NCI-H446 (cell line): ENCODE measurements at regions not wholly inside any gene's neighbourhood (a gene's known extent, or its start where the extent isn't known, plus 50 kb on each side); places are given as distances from the start of the nearest gene placed in this dataset.
"Not testable (repeated sequence)": the region's sequence is repeated elsewhere in the genome, so short reads cannot be mapped to it uniquely, and the experiment has no call there.

Experiments used
- DNase-seq, 2 experiments: peaks; one replicate each; lab custom pipeline; 2025; lab: John Stamatoyannopoulos, UW

GRCh38 chr15:35209838-35210237 lies 124.7 kb upstream of the NANOGP8 start:
- no peak for DNase-seq

GRCh38 chr15:35208353-35208752 lies 123.3 kb upstream of the NANOGP8 start:
- DNase-seq = no peak

- DNase-seq = peak in 1 of 2 experiments; percentile 11
Observed at GRCh38 chr15:35206060-35206675, 121.1 kb upstream of the NANOGP8 start.

GRCh38 chr15:35198197-35198596 lies 113.1 kb upstream of the NANOGP8 start:
- DNase-seq = no peak

- no peak for DNase-seq
Observed at GRCh38 chr15:35197754-35198153, 112.7 kb upstream of the NANOGP8 start.

GRCh38 chr15:35197306-35197705 lies 112.2 kb upstream of the NANOGP8 start:
- DNase-seq = no peak

- no peak for DNase-seq
Observed at GRCh38 chr15:35196273-35196672, 111.2 kb upstream of the NANOGP8 start.

- DNase-seq = no peak
Observed at GRCh38 chr15:35195649-35196048, 110.6 kb upstream of the NANOGP8 start.

- no peak for DNase-seq
Observed at GRCh38 chr15:35195031-35195430, 109.9 kb upstream of the NANOGP8 start.

- no peak for DNase-seq
Observed at GRCh38 chr15:35194296-35194695, 109.2 kb upstream of the NANOGP8 start.

GRCh38 chr15:35191783-35192182 lies 106.7 kb upstream of the NANOGP8 start:
- DNase-seq = no peak

- DNase-seq = no peak
Observed at GRCh38 chr15:35186346-35186745, 101.3 kb upstream of the NANOGP8 start.

GRCh38 chr15:35184646-35185045 lies 99.6 kb upstream of the NANOGP8 start:
- no peak for DNase-seq

GRCh38 chr15:35182841-35183479 lies 97.9 kb upstream of the NANOGP8 start:
- DNase-seq = peak in 1 of 2 experiments; percentile 28

- DNase-seq = no peak
Observed at GRCh38 chr15:35181538-35181937, 96.4 kb upstream of the NANOGP8 start.

- no peak for DNase-seq
Observed at GRCh38 chr15:35179739-35180138, 94.6 kb upstream of the NANOGP8 start.

GRCh38 chr15:35178186-35178585 lies 93.1 kb upstream of the NANOGP8 start:
- not testable (repeated sequence) for DNase-seq

GRCh38 chr15:35174948-35175347 lies 89.9 kb upstream of the NANOGP8 start:
- no peak for DNase-seq

GRCh38 chr15:35173444-35174118 lies 88.5 kb upstream of the NANOGP8 start:
- no peak for DNase-seq

- DNase-seq = no peak
Observed at GRCh38 chr15:35170207-35170606, 85.1 kb upstream of the NANOGP8 start.

- no peak for DNase-seq
Observed at GRCh38 chr15:35168464-35168863, 83.4 kb upstream of the NANOGP8 start.

- DNase-seq = no peak
Observed at GRCh38 chr15:35167675-35168074, 82.6 kb upstream of the NANOGP8 start.

GRCh38 chr15:35166730-35167359 lies 81.8 kb upstream of the NANOGP8 start:
- DNase-seq = no peak
